DND-41 (cell line): ENCODE measurements at regions not wholly inside any gene's neighbourhood (a gene's known extent, or its start where the extent isn't known, plus 50 kb on each side); places are given as distances from the start of the nearest gene placed in this dataset.

Source experiments
- ATAC-seq: fragments of 200-7000 bp; cut with Tn5 transposase; 3 replicates; pipeline ENCODE4 v1.9.1; 2021; ENCODE audit warnings: low read depth; ENCODE audit not compliant: insufficient read depth
- DNase-seq: peaks from one replicate; pipeline ENCODE4 v3.0.0-alpha.2; 2020
- H2AFZ ChIP-seq: 2 replicates; pipeline ENCODE4 v1.6.0; 2012; ENCODE audit warnings: low read depth, low read length
- H3K27ac ChIP-seq: 2 replicates; pipeline ENCODE4 v1.5.1; 2012; ENCODE audit warnings: low read length, inconsistent platforms
- H3K27me3 ChIP-seq: fragments of 200-600 bp; sonication (generic); 2 replicates; pipeline ENCODE4 v1.6.0; 2012; ENCODE audit warnings: low read length, mild to moderate bottlenecking, inconsistent platforms; ENCODE audit not compliant: insufficient read depth, poor library complexity
- H3K36me3 ChIP-seq: 2 replicates; pipeline ENCODE4 v1.5.1; 2012; ENCODE audit warnings: low read length, inconsistent platforms; ENCODE audit not compliant: insufficient read depth
- H3K4me1 ChIP-seq: 2 replicates; pipeline ENCODE4 v1.5.1; 2012; ENCODE audit warnings: mild to moderate bottlenecking, low read length; ENCODE audit not compliant: insufficient read depth
- H3K4me2 ChIP-seq: 2 replicates; pipeline ENCODE4 v1.6.0; 2012; ENCODE audit warnings: mild to moderate bottlenecking, moderate library complexity, low read length, inconsistent platforms; ENCODE audit not compliant: insufficient read depth
- H3K4me3 ChIP-seq, 2 experiments: fragments of 200-600 bp in 1 of 2; shearing (Covaris generic) in 1 of 2; 2 replicates each; pipeline ENCODE4 v1.5.1; 2012 to 2016; ENCODE audit warnings: inconsistent platforms in 2 of 2, low read length in 2 of 2, mild to moderate bottlenecking in 2 of 2, low read depth in 1 of 2, moderate library complexity in 1 of 2
- H3K79me2 ChIP-seq: 2 replicates; pipeline ENCODE4 v1.6.0; 2012; ENCODE audit warnings: low read length, inconsistent platforms; ENCODE audit not compliant: insufficient read depth
- H3K9ac ChIP-seq: 2 replicates; pipeline ENCODE4 v1.6.0; 2012; ENCODE audit warnings: low read depth, mild to moderate bottlenecking, inconsistent platforms, low read length, moderate library complexity
- H3K9me3 ChIP-seq: 2 replicates; pipeline ENCODE4 v1.5.1; 2012; ENCODE audit warnings: low read length, moderate library complexity, mild to moderate bottlenecking, inconsistent platforms; ENCODE audit not compliant: insufficient read depth, severe bottlenecking
- H4K20me1 ChIP-seq: 2 replicates; pipeline ENCODE4 v1.6.0; 2012; ENCODE audit warnings: low read length; ENCODE audit not compliant: insufficient read depth
- EZH2 ChIP-seq: IDR thresholded peaks from 3 replicates; pipeline ENCODE4 v1.6.1; 2012; ENCODE audit warnings: borderline replicate concordance, low read depth, mild to moderate bottlenecking, moderate library complexity, low read length, inconsistent platforms; ENCODE audit not compliant: severe bottlenecking
- TF ChIP-seq, protein P1 (sequence below): IDR thresholded peaks from 2 replicates; pipeline ENCODE4 v1.5.1; 2012; ENCODE audit warnings: borderline replicate concordance, low read length, moderate library complexity, mild to moderate bottlenecking; ENCODE audit not compliant: poor library complexity, severe bottlenecking; ENCODE audit errors: extremely low read depth

DNA sequence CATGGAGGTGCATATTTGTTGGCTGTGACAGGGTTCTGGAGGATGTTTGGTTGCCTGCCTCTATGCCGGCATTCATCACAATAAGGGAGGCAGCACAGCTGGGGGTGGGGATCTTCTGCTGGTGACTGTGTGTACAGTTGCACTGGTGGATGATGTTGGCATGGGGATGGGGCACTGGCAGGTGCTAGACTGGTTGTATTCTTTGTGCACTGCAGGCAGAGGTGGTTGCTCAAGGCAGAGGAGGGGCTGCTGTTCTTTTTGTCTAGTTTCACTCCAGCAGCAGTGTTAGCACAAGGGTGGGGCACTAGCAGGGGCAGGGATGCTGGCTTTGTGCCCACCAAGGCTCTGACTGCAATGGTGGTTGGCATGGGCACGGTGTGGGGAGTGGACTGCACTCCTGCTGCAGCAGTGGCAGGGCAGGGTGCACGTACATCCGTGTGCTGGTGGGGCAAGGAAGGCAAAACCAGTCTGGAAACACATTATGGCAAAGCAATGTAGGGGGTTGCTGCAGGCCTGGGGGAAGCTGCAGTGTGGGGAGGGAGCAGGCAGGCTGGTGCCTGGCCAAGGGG lies 69.3 kb downstream of the ISOC1 start:
- no peak overlapping the region for H3K27ac ChIP-seq
- no peaks in the 10 kb centered on the region for H4K20me1 ChIP-seq
- H3K36me3 ChIP-seq = no peaks in the 10 kb centered on the region
- no peak for ATAC-seq
- H3K9ac ChIP-seq = no peak overlapping the region
- H3K4me2 ChIP-seq = no peak overlapping the region
- H3K4me3 ChIP-seq = no peak overlapping the region
- H3K79me2 ChIP-seq = no peaks in the 10 kb centered on the region
- no peak overlapping the region for H2AFZ ChIP-seq
- no peaks in the 10 kb centered on the region for H3K4me1 ChIP-seq
- peaks cover 7% of the 10 kb centered on the region for H3K9me3 ChIP-seq
- DNase-seq = no peak
- no peaks in the 10 kb centered on the region for H3K27me3 ChIP-seq
- TF ChIP-seq, protein P1, sequence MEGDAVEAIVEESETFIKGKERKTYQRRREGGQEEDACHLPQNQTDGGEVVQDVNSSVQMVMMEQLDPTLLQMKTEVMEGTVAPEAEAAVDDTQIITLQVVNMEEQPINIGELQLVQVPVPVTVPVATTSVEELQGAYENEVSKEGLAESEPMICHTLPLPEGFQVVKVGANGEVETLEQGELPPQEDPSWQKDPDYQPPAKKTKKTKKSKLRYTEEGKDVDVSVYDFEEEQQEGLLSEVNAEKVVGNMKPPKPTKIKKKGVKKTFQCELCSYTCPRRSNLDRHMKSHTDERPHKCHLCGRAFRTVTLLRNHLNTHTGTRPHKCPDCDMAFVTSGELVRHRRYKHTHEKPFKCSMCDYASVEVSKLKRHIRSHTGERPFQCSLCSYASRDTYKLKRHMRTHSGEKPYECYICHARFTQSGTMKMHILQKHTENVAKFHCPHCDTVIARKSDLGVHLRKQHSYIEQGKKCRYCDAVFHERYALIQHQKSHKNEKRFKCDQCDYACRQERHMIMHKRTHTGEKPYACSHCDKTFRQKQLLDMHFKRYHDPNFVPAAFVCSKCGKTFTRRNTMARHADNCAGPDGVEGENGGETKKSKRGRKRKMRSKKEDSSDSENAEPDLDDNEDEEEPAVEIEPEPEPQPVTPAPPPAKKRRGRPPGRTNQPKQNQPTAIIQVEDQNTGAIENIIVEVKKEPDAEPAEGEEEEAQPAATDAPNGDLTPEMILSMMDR = no peak
- no peak for TF ChIP-seq EZH2

DNA sequence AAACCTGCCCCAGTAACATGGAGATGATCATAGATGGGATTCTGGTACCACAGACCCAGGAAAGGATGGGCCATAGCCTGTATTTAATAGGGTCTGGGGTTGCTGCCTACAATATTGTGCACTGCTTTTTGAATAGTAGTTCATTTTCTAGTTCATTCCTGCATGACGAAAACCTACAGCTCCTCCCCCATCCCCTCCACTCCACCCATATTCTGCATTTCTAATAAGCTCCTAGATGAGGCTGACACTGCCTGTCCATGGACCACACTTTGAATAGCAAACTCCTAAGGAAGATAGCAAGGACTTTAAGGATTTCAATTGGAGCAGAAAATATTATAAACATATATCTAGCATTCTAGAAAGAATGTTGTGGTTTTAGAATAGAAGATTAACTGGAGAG lies 75.5 kb downstream of the ISOC1 start:
- H3K4me1 ChIP-seq = no peaks in the 10 kb centered on the region
- H3K27me3 ChIP-seq = no peaks in the 10 kb centered on the region
- H3K4me2 ChIP-seq = no peak overlapping the region
- H3K4me3 ChIP-seq = no peak overlapping the region
- H3K36me3 ChIP-seq = no peaks in the 10 kb centered on the region
- H3K27ac ChIP-seq = no peak overlapping the region
- no peaks in the 10 kb centered on the region for H3K79me2 ChIP-seq
- ATAC-seq (no peak), DNase-seq (no peak)
- H3K9me3 ChIP-seq = no peaks in the 10 kb centered on the region
- no peak overlapping the region for H3K9ac ChIP-seq
- no peak overlapping the region for H2AFZ ChIP-seq
- TF ChIP-seq EZH2 = no peak
- TF ChIP-seq, protein P1 = no peak
- H4K20me1 ChIP-seq = no peaks in the 10 kb centered on the region

DNA sequence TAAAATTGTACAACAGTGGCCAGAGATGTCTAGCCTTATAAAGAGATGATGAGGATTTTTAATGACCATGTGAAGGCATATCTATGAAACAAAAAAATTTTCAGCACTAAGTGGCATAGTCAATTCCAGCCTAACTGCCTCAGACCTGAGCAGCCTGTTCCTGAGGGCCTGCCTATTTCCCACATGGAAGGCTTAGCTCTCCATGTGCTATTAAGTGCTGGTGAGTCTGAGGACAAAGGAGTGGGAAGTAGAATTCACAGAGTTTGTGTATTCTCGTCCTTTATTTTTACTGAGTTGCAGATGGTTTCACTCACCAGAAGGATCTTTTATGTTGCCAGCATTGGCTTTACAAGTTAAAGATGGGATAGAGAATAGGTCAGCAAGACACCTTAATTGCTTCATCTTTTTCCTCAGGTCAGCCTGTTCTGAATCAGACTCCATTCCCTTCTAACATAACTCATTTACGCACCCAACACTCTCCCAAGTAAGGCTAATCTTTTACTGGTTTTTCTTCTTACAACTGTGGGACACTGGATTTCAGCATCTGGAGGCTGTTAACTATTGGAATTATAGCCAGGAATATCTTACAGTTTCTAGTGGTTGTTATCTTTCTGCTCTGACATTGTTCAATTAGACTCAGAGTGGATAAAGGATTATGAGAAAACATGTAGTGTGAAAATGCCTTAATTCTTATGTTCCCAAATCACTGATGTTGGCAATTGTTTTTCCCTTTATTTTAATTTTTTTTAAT lies 76.8 kb downstream of the ISOC1 start:
- Histone ChIP-seq H3K4me1 (no peaks in the 10 kb centered on the region), H3K79me2 (no peaks in the 10 kb centered on the region), H3K27me3 (no peaks in the 10 kb centered on the region), H2AFZ (no peak overlapping the region), H3K27ac (no peak overlapping the region), H4K20me1 (no peaks in the 10 kb centered on the region), H3K9ac (no peak overlapping the region), H3K4me2 (no peak overlapping the region), H3K4me3 (no peak overlapping the region), H3K9me3 (no peaks in the 10 kb centered on the region), H3K36me3 (no peaks in the 10 kb centered on the region)
- TF ChIP-seq EZH2 = no peak
- TF ChIP-seq, protein P1 = no peak
- ATAC-seq = no peak
- DNase-seq = no peak
